ENCODE measurements at regions not wholly inside any gene's neighbourhood (a gene's known extent, or its start where the extent isn't known, plus 50 kb on each side); places are given as distances from the start of the nearest gene placed in this dataset.

DNA sequence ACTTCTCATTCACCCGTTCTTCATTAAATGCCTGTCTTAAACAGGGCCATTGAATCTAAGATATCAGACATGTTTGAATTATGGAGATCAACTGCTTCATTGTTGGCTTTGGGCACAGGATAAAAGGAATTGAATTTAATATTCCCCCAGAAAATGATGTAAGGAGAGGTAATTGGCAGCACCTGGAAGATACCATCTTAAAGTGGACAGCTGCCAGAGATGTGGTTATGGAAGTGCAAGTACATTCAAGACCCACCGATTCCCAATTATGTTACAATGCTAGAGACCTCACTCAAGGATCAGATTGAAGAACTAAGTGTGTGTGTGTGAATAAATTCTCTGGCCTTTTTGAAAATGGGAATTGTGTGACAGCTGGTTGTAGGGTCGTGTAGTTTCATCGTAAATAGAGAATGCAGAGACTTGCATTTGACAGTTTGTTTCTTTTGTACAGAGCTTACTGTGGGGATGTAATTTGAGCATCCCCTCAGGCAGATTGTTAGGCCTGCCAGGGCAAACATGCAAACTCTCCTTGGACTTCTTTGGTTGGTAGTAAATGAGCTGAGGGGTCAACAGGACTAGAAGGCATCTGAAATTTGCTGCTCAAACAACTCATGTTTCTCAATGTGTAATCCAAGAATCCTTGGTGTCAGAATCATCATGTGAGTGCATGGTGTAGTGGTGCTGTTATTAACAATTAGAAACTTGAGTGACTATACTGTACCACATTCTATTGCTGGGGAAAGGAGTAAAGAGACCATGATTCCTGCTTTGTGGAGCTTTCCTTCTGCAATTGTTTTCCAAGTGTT lies 359.2 kb upstream of the THRB start:
- no peak for ATAC-seq
- no TSS peak for BruUV-seq (replicated peaks)
- ChIA-PET POLR2A (no interaction called here), RAD21 (ENCODE audit: unreplicated experiment) (no interaction called here), SMC1A (ENCODE audit: uncharacterized antibody, unreplicated experiment) (no interaction called here), CTCF (no interaction called here)
- no peak overlapping the region for H3K4me3 ChIP-seq
- intact Hi-C loops (cut with micrococcal nuclease; ENCODE audit: unreplicated experiment): no loop called here
- H3K9me3 ChIP-seq (replicated peaks; ENCODE audit: control insufficient read depth, insufficient read depth, low read length): no peaks in the 10 kb centered on the region
- H3K79me2 ChIP-seq (ENCODE audit: control insufficient read depth, insufficient read depth, low read length): no peaks in the 10 kb centered on the region
- H3K4me2 ChIP-seq (ENCODE audit: control insufficient read depth, insufficient read depth): no peak overlapping the region
- no peak overlapping the region for H3K9ac ChIP-seq (ENCODE audit: control insufficient read depth, insufficient read depth, low read length)
- in situ Hi-C loops (cut with MboI): no loop called here
- no peaks in the 10 kb centered on the region for H3K36me3 ChIP-seq (ENCODE audit: control insufficient read depth in 2 of 2, insufficient read depth in 2 of 2, low read length in 1 of 2)
- H3K27me3 ChIP-seq (replicated peaks in 1 of 2; ENCODE audit: control insufficient read depth in 2 of 2, insufficient read depth in 2 of 2, low read length in 1 of 2): no peaks in the 10 kb centered on the region; a peak in 1 of 4 replicates
- no peak for TF ChIP-seq NBN (IDR thresholded peaks at IDR 0.05)
- TF ChIP-seq ZSCAN29 (IDR thresholded peaks at IDR 0.05): no peak
- TF ChIP-seq NR2F1 (conservative IDR thresholded peaks at IDR 0.05): no peak
- FAIRE-seq: no peak
- no peaks in the 10 kb centered on the region for H4K20me1 ChIP-seq (ENCODE audit: control insufficient read depth, insufficient read depth)
- 7% methylated on average over 4 of the region's 4 CpGs for WGBS (ENCODE audit: insufficient coverage, insufficient replicate concordance, low lambda C conversion rate, missing lambda C conversion rate)
- DNase-seq (ENCODE audit: low read depth, low spot score): no peak
- no peak overlapping the region for H2AFZ ChIP-seq (ENCODE audit: control insufficient read depth, low read depth, low read length)
- H3K27ac ChIP-seq (ENCODE audit: control insufficient read depth, insufficient read depth): no peak overlapping the region
- no peaks in the 10 kb centered on the region for H3K4me1 ChIP-seq (ENCODE audit: control insufficient read depth, insufficient read depth, low read length)

- H3K4me1 ChIP-seq (ENCODE audit: control insufficient read depth, insufficient read depth, low read length): no peaks in the 10 kb centered on the region
- no peak for FAIRE-seq
- ChIA-PET RAD21 (ENCODE audit: unreplicated experiment) (no interaction called here), POLR2A (no interaction called here), SMC1A (ENCODE audit: uncharacterized antibody, unreplicated experiment) (no interaction called here), CTCF (no interaction called here)
- no peaks in the 10 kb centered on the region for H4K20me1 ChIP-seq (ENCODE audit: control insufficient read depth, insufficient read depth)
- no peak overlapping the region for H3K9ac ChIP-seq (ENCODE audit: control insufficient read depth, insufficient read depth, low read length)
- no peaks in the 10 kb centered on the region for H3K36me3 ChIP-seq (ENCODE audit: control insufficient read depth in 2 of 2, insufficient read depth in 2 of 2, low read length in 1 of 2)
- H3K4me3 ChIP-seq: no peak overlapping the region
- H3K9me3 ChIP-seq (replicated peaks; ENCODE audit: control insufficient read depth, insufficient read depth, low read length): no peaks in the 10 kb centered on the region
- no peaks in the 10 kb centered on the region for H3K79me2 ChIP-seq (ENCODE audit: control insufficient read depth, insufficient read depth, low read length)
- ATAC-seq: no peak
- DNase-seq (ENCODE audit: low read depth, low spot score): no peak
- no peaks in the 10 kb centered on the region; a peak in 1 of 4 replicates for H3K27me3 ChIP-seq (replicated peaks in 1 of 2; ENCODE audit: control insufficient read depth in 2 of 2, insufficient read depth in 2 of 2, low read length in 1 of 2)
- 27% methylated on average over 4 of the region's 4 CpGs for WGBS (ENCODE audit: insufficient coverage, insufficient replicate concordance, low lambda C conversion rate, missing lambda C conversion rate)
- in situ Hi-C loops (cut with MboI) (no loop called here), intact Hi-C loops (cut with micrococcal nuclease; ENCODE audit: unreplicated experiment) (no loop called here)
- no TSS peak for BruUV-seq (replicated peaks)
- no peak overlapping the region for H3K4me2 ChIP-seq (ENCODE audit: control insufficient read depth, insufficient read depth)
- no peak overlapping the region for H2AFZ ChIP-seq (ENCODE audit: control insufficient read depth, low read depth, low read length)
- H3K27ac ChIP-seq (ENCODE audit: control insufficient read depth, insufficient read depth): no peak overlapping the region
- TF ChIP-seq KDM1A (IDR thresholded peaks at IDR 0.05; ENCODE audit: borderline replicate concordance) (no peak), NBN (IDR thresholded peaks at IDR 0.05) (no peak), NR2C2 (IDR thresholded peaks at IDR 0.05; ENCODE audit: borderline replicate concordance, control insufficient read depth, insufficient read length, low read depth) (no peak), MEF2A (IDR thresholded peaks at IDR 0.05; ENCODE audit: insufficient read depth, low read depth, low read length) (no peak), ZBTB33 (IDR thresholded peaks at IDR 0.05) (no peak), ETV6 (conservative IDR thresholded peaks at IDR 0.05 in 1 of 2, IDR thresholded peaks at IDR 0.05 in 1 of 2; ENCODE audit: borderline replicate concordance in 1 of 2, low read depth in 1 of 2) (no peak), HDAC6 (IDR thresholded peaks at IDR 0.05; ENCODE audit: unreplicated experiment) (no peak), SMC3 (IDR thresholded peaks at IDR 0.05; ENCODE audit: borderline replicate concordance, low read length) (no peak), NFYA (IDR thresholded peaks at IDR 0.05; ENCODE audit: borderline replicate concordance, low read depth, low read length) (no peak), SMAD5 (IDR thresholded peaks at IDR 0.05; ENCODE audit: low read depth) (no peak)
- TF ChIP-seq, protein P1, sequence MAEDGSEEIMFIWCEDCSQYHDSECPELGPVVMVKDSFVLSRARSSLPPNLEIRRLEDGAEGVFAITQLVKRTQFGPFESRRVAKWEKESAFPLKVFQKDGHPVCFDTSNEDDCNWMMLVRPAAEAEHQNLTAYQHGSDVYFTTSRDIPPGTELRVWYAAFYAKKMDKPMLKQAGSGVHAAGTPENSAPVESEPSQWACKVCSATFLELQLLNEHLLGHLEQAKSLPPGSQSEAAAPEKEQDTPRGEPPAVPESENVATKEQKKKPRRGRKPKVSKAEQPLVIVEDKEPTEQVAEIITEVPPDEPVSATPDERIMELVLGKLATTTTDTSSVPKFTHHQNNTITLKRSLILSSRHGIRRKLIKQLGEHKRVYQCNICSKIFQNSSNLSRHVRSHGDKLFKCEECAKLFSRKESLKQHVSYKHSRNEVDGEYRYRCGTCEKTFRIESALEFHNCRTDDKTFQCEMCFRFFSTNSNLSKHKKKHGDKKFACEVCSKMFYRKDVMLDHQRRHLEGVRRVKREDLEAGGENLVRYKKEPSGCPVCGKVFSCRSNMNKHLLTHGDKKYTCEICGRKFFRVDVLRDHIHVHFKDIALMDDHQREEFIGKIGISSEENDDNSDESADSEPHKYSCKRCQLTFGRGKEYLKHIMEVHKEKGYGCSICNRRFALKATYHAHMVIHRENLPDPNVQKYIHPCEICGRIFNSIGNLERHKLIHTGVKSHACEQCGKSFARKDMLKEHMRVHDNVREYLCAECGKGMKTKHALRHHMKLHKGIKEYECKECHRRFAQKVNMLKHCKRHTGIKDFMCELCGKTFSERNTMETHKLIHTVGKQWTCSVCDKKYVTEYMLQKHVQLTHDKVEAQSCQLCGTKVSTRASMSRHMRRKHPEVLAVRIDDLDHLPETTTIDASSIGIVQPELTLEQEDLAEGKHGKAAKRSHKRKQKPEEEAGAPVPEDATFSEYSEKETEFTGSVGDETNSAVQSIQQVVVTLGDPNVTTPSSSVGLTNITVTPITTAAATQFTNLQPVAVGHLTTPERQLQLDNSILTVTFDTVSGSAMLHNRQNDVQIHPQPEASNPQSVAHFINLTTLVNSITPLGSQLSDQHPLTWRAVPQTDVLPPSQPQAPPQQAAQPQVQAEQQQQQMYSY (CRISPR knock-in tag; IDR thresholded peaks at IDR 0.05): no peak
These were observed 360.1 kb upstream of the THRB start for GRCh38 chr3:24854748-24855147.

All from GM12878 (cell line).